Endothelial cell of umbilical vein (primary cell): ENCODE measurements at regions not wholly inside any gene's neighbourhood (a gene's known extent, or its start where the extent isn't known, plus 50 kb on each side); places are given as distances from the start of the nearest gene placed in this dataset.
"Not testable (repeated sequence)": the region's sequence is repeated elsewhere in the genome, so short reads cannot be mapped to it uniquely, and the experiment has no call there.

Experiments
- BruUV-seq: library from RNA; stranded (reverse); fragments of 400-500 nt; replicated peaks from 2 replicates; lab custom pipeline; 2021; lab: Mats Ljungman, UMichigan
- CTCF ChIA-PET: fragments of 300-600, 350-600 bp; sonication (Branson Sonifier 250); formaldehyde crosslinking; loops from one replicate; lab custom pipeline; 2021; ENCODE audit warnings: antibody characterized with exemption, inconsistent platforms; lab: Charles Lee
- POLR2A ChIA-PET: fragments of 300-600, 350-600 bp; sonication (Branson Sonifier 250); formaldehyde crosslinking; loops from one replicate; lab custom pipeline; 2021; ENCODE audit warnings: antibody characterized with exemption, inconsistent platforms; lab: Charles Lee
- DNase-seq: peaks from one replicate; pipeline ENCODE4 v3.0.0-alpha.2; 2011; ENCODE audit warnings: low read depth, low spot score
- FAIRE-seq: peaks from 2 replicates; lab custom pipeline; 2011; peaks lifted over from hg19 to GRCh38; lab: Jason Lieb, UNC
- H2AFZ ChIP-seq: 2 replicates; pipeline ENCODE4 v1.6.0; 2012; ENCODE audit warnings: low read depth, low read length, control low read depth, inconsistent platforms
- H3K27ac ChIP-seq: 2 replicates; pipeline ENCODE4 v1.5.1; 2011; ENCODE audit warnings: low read depth, mild to moderate bottlenecking, control low read depth, low read length, moderate library complexity; ENCODE audit not compliant: insufficient read depth
- H3K27me3 ChIP-seq, 2 experiments: 2 replicates each; pipeline versions ENCODE4 v1.6.0 to v1.6.1; 2011; ENCODE audit warnings: low read length in 2 of 2, mixed read lengths in 1 of 2; ENCODE audit not compliant: control insufficient read depth in 2 of 2, insufficient read depth in 2 of 2
- H3K36me3 ChIP-seq, 2 experiments: 2 replicates in 1 of 2; 3 replicates in 1 of 2; pipeline ENCODE4 v1.5.1; 2011; ENCODE audit warnings: low read length in 2 of 2, mild to moderate bottlenecking in 1 of 2, moderate library complexity in 1 of 2; ENCODE audit not compliant: control insufficient read depth in 2 of 2, insufficient read depth in 2 of 2; ENCODE audit errors: extremely low read depth in 1 of 2
- H3K4me1 ChIP-seq: 3 replicates; pipeline ENCODE4 v1.5.1; 2011; ENCODE audit warnings: mild to moderate bottlenecking, low read length; ENCODE audit not compliant: control insufficient read depth, insufficient read depth; ENCODE audit errors: extremely low read depth
- H3K4me2 ChIP-seq: 2 replicates; pipeline ENCODE4 v1.6.1; 2011; ENCODE audit warnings: low read length, control low read depth, mixed read lengths; ENCODE audit not compliant: insufficient read depth
- H3K4me3 ChIP-seq, 3 experiments: fragments of 200-600 bp in 1 of 3; sonication (generic), shearing (Covaris generic) in 1 of 3; replicated peaks in 1 of 3; 2 replicates each; pipeline ENCODE4 v1.5.1; 2011 to 2016; ENCODE audit warnings: control low read depth in 3 of 3, low read length in 3 of 3, mild to moderate bottlenecking in 2 of 3, inconsistent platforms in 1 of 3, low read depth in 1 of 3, moderate library complexity in 1 of 3; ENCODE audit not compliant: insufficient read depth in 1 of 3
- H3K79me2 ChIP-seq: 2 replicates; pipeline ENCODE4 v1.6.0; 2012; ENCODE audit warnings: low read length, inconsistent platforms; ENCODE audit not compliant: control insufficient read depth, insufficient read depth
- H3K9ac ChIP-seq: replicated peaks from 2 replicates; pipeline ENCODE3; 2011; ENCODE audit warnings: low read length, control low read depth; ENCODE audit not compliant: insufficient read depth; ENCODE audit errors: extremely low read depth
- H3K9me1 ChIP-seq: replicated peaks from 3 replicates; pipeline ENCODE4 v1.6.0; 2011; ENCODE audit warnings: mild to moderate bottlenecking, low read length; ENCODE audit not compliant: control insufficient read depth, insufficient read depth; ENCODE audit errors: extremely low read depth
- H3K9me3 ChIP-seq: replicated peaks from 2 replicates; pipeline ENCODE4 v1.5.1; 2012; ENCODE audit warnings: low read length, inconsistent platforms; ENCODE audit not compliant: control insufficient read depth, insufficient read depth
- H4K20me1 ChIP-seq: replicated peaks from 2 replicates; pipeline ENCODE3; 2011; ENCODE audit warnings: mild to moderate bottlenecking, low read length; ENCODE audit not compliant: control insufficient read depth, insufficient read depth; ENCODE audit errors: extremely low read depth
- EZH2 ChIP-seq: IDR thresholded peaks from 2 replicates; pipeline ENCODE4 v1.6.1; 2012; ENCODE audit warnings: borderline replicate concordance, low read depth, mild to moderate bottlenecking, moderate library complexity, low read length, inconsistent platforms; ENCODE audit not compliant: severe bottlenecking
- FOS ChIP-seq: IDR thresholded peaks from 2 replicates; pipeline ENCODE4 v1.6.1; 2011; ENCODE audit warnings: mild to moderate bottlenecking, low read length, moderate library complexity, borderline replicate concordance; ENCODE audit not compliant: insufficient read depth
- GATA2 ChIP-seq: IDR thresholded peaks from 2 replicates; pipeline ENCODE4 v1.7.0; 2011; ENCODE audit warnings: low read depth, mild to moderate bottlenecking, moderate library complexity, mixed read lengths, low read length; ENCODE audit not compliant: insufficient read length, insufficient read depth
- MYC ChIP-seq: IDR thresholded peaks from one replicate; pipeline ENCODE4 v1.6.1; 2011; ENCODE audit warnings: mild to moderate bottlenecking, low read depth, low read length
- dilution Hi-C: fragments of 300-500 bp; cut with MboI; formaldehyde crosslinking; loops from one replicate; pipeline ENCODE4 v1.15.0; 2019; ENCODE audit warnings: low sequenced_read_pairs; ENCODE audit not compliant: extremely low pct_ligation_motif_present
- intact Hi-C: fragments of 100-400 bp; cut with micrococcal nuclease; formaldehyde crosslinking; loops from one replicate; pipeline ENCODE4 v1.10.0; 2022

DNA sequence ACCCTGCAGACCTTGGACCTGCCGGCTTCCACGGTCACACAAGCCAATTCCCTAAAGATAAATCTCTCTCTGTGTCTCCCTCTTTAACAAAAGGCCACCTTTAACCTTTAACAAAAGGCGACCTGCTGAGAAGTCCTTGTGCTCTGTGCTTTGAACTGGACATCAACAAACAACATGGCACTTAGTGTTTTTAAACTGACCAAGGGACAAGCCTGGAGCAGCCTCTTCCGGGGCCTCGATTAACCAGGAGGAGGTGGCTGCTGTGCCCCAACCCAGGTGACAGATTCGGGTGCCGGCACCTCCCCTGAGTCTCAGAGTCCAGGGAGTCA, 135.3 kb downstream of the RTP5 start:
- no peaks in the 10 kb centered on the region for H4K20me1 ChIP-seq
- no peak overlapping the region for H2AFZ ChIP-seq

DNA sequence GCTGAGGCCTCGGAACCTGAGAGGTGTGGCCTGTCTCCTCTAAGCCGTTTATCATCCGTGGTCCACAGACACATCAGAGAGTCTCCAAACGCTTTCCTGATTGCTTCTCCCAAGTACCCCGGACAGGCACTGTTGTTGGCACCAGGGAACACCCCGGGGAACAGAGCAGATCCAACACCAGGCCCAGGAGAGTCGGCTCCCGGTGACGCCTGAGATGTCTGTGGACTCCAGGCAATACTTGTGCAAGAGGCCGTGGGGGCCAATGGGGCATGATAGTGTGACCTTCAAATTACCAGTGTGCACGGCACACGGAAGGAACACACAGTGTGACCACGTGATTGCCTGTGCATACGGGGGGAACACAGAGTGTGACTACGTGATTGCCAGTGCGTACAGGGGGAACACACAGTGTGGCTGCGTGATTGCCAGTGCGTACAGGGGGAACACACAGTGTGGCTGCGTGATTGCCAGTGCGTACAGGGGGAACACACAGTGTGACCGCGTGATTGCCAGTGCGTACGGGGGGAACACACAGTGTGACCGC, 136.6 kb downstream of the RTP5 start:
- H3K4me2 ChIP-seq, H3K9ac ChIP-seq, DNase-seq, H3K36me3 ChIP-seq, H4K20me1 ChIP-seq, H2AFZ ChIP-seq, H3K9me1 ChIP-seq, H3K79me2 ChIP-seq, POLR2A ChIA-PET, H3K9me3 ChIP-seq, H3K27me3 ChIP-seq, intact Hi-C loops, BruUV-seq, H3K27ac ChIP-seq, H3K4me3 ChIP-seq, H3K4me1 ChIP-seq, CTCF ChIA-PET, FAIRE-seq, dilution Hi-C loops: not testable (repeated sequence)

More for the DNA sequence above, 135.3 kb downstream of the RTP5 start:
- Histone ChIP-seq H3K9ac (no peak overlapping the region), H3K4me2 (no peak overlapping the region), H3K27me3 (peaks cover 0 to 2% of the 10 kb centered on the region in 2 experiments), H3K9me3 (no peaks in the 10 kb centered on the region), H3K27ac (no peak overlapping the region), H3K4me3 (no peak overlapping the region), H3K9me1 (no peaks in the 10 kb centered on the region), H3K4me1 (no peaks in the 10 kb centered on the region), H3K79me2 (no peaks in the 10 kb centered on the region), H3K36me3 (no peaks in the 10 kb centered on the region)
- dilution Hi-C loops (no loop called here), intact Hi-C loops (no loop called here)
- POLR2A ChIA-PET, result no interaction called here
- no peak for TF ChIP-seq EZH2
- TF ChIP-seq FOS, result no peak
- TF ChIP-seq MYC, result no peak
- no peak for TF ChIP-seq GATA2
- CTCF ChIA-PET, result no interaction called here
- DNase-seq, result no peak
- no peak for FAIRE-seq
- no TSS peak for BruUV-seq

DNA sequence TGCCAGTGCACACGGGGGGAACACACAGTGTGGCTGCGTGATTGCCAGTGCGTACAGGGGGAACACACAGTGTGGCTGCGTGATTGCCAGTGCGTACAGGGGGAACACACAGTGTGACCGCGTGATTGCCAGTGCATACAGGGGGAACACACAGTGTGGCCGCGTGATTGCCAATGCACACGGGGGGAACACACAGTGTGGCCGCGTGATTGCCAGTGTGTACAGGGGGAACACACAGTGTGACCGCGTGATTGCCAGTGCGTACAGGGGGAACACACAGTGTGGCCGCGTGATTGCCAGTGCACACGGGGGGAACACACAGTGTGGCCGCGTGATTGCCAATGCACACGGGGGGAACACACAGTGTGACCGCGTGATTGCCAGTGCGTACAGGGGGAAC, 139.4 kb downstream of the RTP5 start:
- dilution Hi-C loops, H3K9ac ChIP-seq, H3K36me3 ChIP-seq, H4K20me1 ChIP-seq, H3K4me3 ChIP-seq, H3K4me2 ChIP-seq, H3K27ac ChIP-seq, H3K9me3 ChIP-seq, intact Hi-C loops, H2AFZ ChIP-seq, H3K79me2 ChIP-seq, FAIRE-seq, H3K9me1 ChIP-seq, POLR2A ChIA-PET, H3K27me3 ChIP-seq, H3K4me1 ChIP-seq, BruUV-seq, DNase-seq, CTCF ChIA-PET: not testable (repeated sequence)

DNA sequence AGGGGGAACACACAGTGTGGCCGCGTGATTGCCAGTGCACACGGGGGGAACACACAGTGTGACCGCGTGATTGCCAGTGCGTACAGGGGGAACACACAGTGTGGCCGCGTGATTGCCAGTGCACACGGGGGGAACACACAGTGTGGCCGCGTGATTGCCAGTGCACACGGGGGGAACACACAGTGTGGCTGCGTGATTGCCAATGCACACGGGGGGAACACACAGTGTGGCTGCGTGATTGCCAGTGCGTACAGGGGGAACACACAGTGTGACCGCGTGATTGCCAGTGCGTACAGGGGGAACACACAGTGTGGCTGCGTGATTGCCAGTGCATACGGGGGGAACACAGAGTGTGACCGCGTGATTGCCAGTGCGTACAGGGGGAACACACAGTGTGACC, 140.3 kb downstream of the RTP5 start:
- intact Hi-C loops, BruUV-seq, dilution Hi-C loops: not testable (repeated sequence)

More for the DNA sequence above, 140.3 kb downstream of the RTP5 start:
- H3K4me2 ChIP-seq, H4K20me1 ChIP-seq, H3K9me3 ChIP-seq, FAIRE-seq, H3K9me1 ChIP-seq, H3K79me2 ChIP-seq, POLR2A ChIA-PET, H3K27me3 ChIP-seq, CTCF ChIA-PET, H3K9ac ChIP-seq, H3K27ac ChIP-seq, H3K36me3 ChIP-seq, H3K4me1 ChIP-seq, H2AFZ ChIP-seq, H3K4me3 ChIP-seq, DNase-seq: not testable (repeated sequence)
